ENCODE measurements at regions not wholly inside any gene's neighbourhood (a gene's known extent, or its start where the extent isn't known, plus 50 kb on each side); places are given as distances from the start of the nearest gene placed in this dataset.

DNA sequence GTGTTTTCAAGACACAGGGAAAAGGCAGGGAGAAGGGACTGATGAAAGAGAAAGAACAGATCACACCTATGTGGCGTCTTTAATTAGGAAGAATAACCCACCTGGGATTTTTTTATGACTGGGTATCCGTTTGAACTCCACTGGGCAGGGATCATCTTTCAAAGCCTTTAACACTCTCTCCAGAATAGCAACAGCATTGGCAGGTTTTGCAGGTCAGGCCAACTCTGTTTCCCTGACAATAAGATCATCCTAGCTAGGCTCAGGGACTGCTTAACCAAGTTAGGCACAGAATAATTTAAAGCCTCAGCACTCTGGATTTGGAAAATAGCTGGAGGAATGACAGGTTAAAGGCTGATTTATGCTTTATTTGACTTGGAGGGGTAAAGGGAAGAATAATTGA is 117.6 kb downstream of the SUDS3 start:
- H3K27ac ChIP-seq (ENCODE audit: low read depth in 1 of 2, low read length in 2 of 2) = no peak overlapping the region
- WGBS (ENCODE audit: insufficient coverage) = 14% methylated on average over 2 of the region's 2 CpGs
- no peaks in the 10 kb centered on the region for H4K20me1 ChIP-seq (ENCODE audit: insufficient read depth, low read length)
- no peak overlapping the region for H2AFZ ChIP-seq (ENCODE audit: insufficient read depth, low read depth, low read length, poor library complexity, severe bottlenecking)
- H3K36me3 ChIP-seq (replicated peaks in 1 of 2; ENCODE audit: control insufficient read depth in 1 of 2, insufficient read depth in 2 of 2, low read length in 2 of 2) = no peaks in the 10 kb centered on the region
- no peaks in the 10 kb centered on the region for H3K36me3 Mint-ChIP-seq
- H3K4me3 Mint-ChIP-seq = no peak overlapping the region
- H3K9me3 Mint-ChIP-seq = peaks cover 0 to 10% (median 4%) of the 10 kb centered on the region in 7 donors
- no peaks in the 10 kb centered on the region for H3K4me1 ChIP-seq (ENCODE audit: control insufficient read depth in 1 of 2, insufficient read depth in 2 of 2, low read length in 2 of 2)
- DNase-seq = no peak
- no peak for TF ChIP-seq CTCF (IDR thresholded peaks at IDR 0.05)
- no peaks in the 10 kb centered on the region for H3K27me3 ChIP-seq (ENCODE audit: control insufficient read depth in 2 of 2, insufficient read depth in 2 of 2, low read length in 2 of 2)
- no peak overlapping the region for H3K4me3 ChIP-seq (replicated peaks in 1 of 3; ENCODE audit: low read depth in 2 of 3, low read length in 3 of 3)
- no peak overlapping the region for H3K9ac ChIP-seq (ENCODE audit: insufficient read depth, low read length, poor library complexity, severe bottlenecking)
- H3K4me2 ChIP-seq (replicated peaks; ENCODE audit: extremely low read depth, low read length, poor library complexity, severe bottlenecking) = no peak overlapping the region
- no peaks in the 10 kb centered on the region for H3K4me1 Mint-ChIP-seq
- H3K27ac Mint-ChIP-seq = no peak overlapping the region
- H3K27me3 Mint-ChIP-seq (ENCODE audit: low read depth in 3 of 3) = peaks cover 0 to 4% (median 4%) of the 10 kb centered on the region in 3 donors
- intact Hi-C loops (cut with micrococcal nuclease) = no loop called here
- no peaks in the 10 kb centered on the region for H3K79me2 ChIP-seq (ENCODE audit: insufficient read depth, low read length)
- no peaks in the 10 kb centered on the region for H3K9me3 ChIP-seq (replicated peaks in 1 of 2; ENCODE audit: control insufficient read depth in 1 of 2, insufficient read depth in 1 of 2, low read length in 2 of 2)

DNA sequence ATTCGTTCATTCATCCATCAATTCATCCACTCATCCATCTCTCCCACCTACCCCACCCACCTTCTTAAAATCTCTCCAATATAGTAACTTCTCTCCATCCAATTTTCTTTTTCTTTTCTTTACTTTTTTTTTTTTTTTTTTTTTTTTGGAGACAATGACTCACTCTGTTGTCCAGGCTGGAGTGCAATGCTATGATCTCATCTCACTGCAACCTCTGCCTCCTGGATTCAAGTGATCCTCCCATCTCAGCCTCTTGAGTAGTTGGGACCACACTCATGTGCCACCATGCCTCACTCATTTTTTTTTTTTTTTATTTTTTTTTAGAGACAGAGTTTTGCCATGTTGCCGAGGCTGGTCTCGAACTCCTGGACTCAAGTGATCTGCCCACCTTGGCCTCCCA is 118.4 kb downstream of the SUDS3 start:
- intact Hi-C loops (cut with micrococcal nuclease) = no loop called here
- Mint-ChIP-seq H3K27me3 (ENCODE audit: low read depth in 3 of 3) (peaks cover 0 to 4% (median 3%) of the 10 kb centered on the region in 3 donors), H3K27ac (no peak overlapping the region), H3K36me3 (no peaks in the 10 kb centered on the region), H3K4me1 (no peaks in the 10 kb centered on the region), H3K9me3 (peaks cover 0 to 5% (median 4%) of the 10 kb centered on the region in 7 donors), H3K4me3 (no peak overlapping the region)
- Histone ChIP-seq H3K79me2 (ENCODE audit: insufficient read depth, low read length) (no peaks in the 10 kb centered on the region), H3K27me3 (ENCODE audit: control insufficient read depth in 2 of 2, insufficient read depth in 2 of 2, low read length in 2 of 2) (no peaks in the 10 kb centered on the region), H3K4me1 (ENCODE audit: control insufficient read depth in 1 of 2, insufficient read depth in 2 of 2, low read length in 2 of 2) (no peaks in the 10 kb centered on the region), H3K4me2 (replicated peaks; ENCODE audit: extremely low read depth, low read length, poor library complexity, severe bottlenecking) (no peak overlapping the region), H3K9me3 (replicated peaks in 1 of 2; ENCODE audit: control insufficient read depth in 1 of 2, insufficient read depth in 1 of 2, low read length in 2 of 2) (no peaks in the 10 kb centered on the region), H3K9ac (ENCODE audit: insufficient read depth, low read length, poor library complexity, severe bottlenecking) (no peak overlapping the region), H3K4me3 (replicated peaks in 1 of 3; ENCODE audit: low read depth in 2 of 3, low read length in 3 of 3) (no peak overlapping the region), H4K20me1 (ENCODE audit: insufficient read depth, low read length) (no peaks in the 10 kb centered on the region), H2AFZ (ENCODE audit: insufficient read depth, low read depth, low read length, poor library complexity, severe bottlenecking) (no peak overlapping the region), H3K36me3 (replicated peaks in 1 of 2; ENCODE audit: control insufficient read depth in 1 of 2, insufficient read depth in 2 of 2, low read length in 2 of 2) (no peaks in the 10 kb centered on the region), H3K27ac (ENCODE audit: low read depth in 1 of 2, low read length in 2 of 2) (no peak overlapping the region)
- DNase-seq = no peak
- 75% methylated on average over 1 of the region's 3 CpGs for WGBS (ENCODE audit: insufficient coverage)
- TF ChIP-seq CTCF (IDR thresholded peaks at IDR 0.05) = no peak
